SW 1271 (cell line): ENCODE measurements at regions not wholly inside any gene's neighbourhood (a gene's known extent, or its start where the extent isn't known, plus 50 kb on each side); places are given as distances from the start of the nearest gene placed in this dataset.

Experiments used
- DNase-seq, 2 experiments: peaks; one replicate each; lab custom pipeline; 2025; lab: John Stamatoyannopoulos, UW

- no peak for DNase-seq
Observed at GRCh38 chr18:54020966-54021365, 203.5 kb downstream of the MBD2 start.

GRCh38 chr18:54020156-54020745 lies 204.2 kb downstream of the MBD2 start:
- no peak for DNase-seq

GRCh38 chr18:54019641-54020040 lies 204.8 kb downstream of the MBD2 start:
- no peak for DNase-seq

GRCh38 chr18:54013452-54013851 lies 211.0 kb downstream of the MBD2 start:
- no peak for DNase-seq

DNA sequence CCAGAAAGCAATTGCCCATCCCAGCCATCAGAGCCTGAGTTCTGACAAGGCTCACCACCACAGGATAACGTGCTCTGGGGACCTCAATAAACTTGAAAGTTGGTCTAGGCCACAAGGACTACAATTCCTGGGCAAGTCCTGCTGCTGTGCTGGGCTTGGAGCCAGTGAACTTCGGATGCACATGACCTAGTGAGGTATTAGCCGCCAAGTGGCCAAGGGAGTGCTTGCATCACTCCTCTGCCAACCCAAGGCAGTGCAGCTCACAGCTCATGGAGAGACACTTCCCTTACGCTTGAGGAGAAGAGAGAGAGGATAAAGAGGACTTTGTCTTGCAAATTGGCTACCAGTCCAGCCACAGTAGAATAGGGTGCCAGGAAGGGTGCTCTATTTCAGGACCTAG lies 219.6 kb downstream of the MBD2 start:
- no peak for DNase-seq

- DNase-seq = no peak
Observed at GRCh38 chr18:54003195-54003594, 221.3 kb downstream of the MBD2 start.

DNA sequence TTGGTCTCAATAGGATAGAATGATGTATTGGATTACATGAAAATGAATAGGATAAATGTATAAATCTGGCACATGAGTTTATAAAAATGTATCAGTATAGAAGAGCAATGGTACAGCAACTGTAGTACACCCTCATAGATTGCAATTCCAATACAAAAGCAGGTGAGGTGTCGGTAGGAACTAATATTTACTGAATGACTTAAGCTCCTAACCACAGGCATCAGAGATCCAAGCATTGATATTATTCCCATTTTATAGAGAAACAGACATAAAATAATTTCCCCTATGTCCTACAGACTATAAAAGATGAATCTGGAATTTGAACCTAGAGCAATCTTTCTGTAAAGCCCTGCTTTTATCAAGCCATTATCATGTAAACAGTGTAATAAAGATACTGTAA lies 227.4 kb downstream of the MBD2 start:
- DNase-seq = no peak

DNA sequence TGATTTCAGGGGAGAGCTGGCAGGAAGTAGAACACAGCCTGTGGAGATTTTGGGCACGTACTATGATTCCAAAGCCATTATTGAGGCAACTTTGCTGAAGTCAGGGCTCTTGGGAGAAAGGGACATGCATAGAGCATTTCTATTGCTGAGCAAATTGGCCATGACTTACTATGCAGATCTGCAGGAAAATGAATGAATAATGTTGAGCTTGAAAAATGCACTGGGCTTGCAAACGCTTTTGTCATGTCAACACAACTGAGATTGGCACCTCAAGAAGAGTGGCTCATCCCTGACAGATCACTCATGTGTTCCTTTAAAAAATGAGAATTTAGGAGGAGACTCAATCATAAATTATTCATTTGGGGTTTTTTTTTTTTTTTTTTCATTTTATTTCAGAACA lies 230.5 kb downstream of the MBD2 start:
- DNase-seq = no peak

DNA sequence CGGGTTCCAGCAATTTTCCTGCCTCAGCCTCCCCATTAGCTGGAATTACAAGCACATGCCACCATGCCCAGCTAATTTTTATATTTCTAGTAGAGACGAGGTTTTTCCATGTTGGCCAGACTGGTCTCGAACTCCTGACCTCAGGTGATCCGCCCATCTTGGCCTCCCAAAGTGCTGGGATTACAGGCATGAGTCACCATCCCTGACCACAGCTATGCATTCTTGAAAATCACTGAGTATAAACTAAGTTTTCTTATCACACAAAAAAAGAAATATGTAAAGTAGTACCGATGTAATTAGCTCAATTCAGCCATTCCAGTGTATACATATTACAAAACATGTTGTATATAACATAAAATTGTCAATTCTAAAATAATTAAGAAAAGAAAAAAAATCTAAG lies 232.7 kb downstream of the MBD2 start:
- no peak for DNase-seq

GRCh38 chr18:53991202-53991601 lies 233.3 kb downstream of the MBD2 start:
- peak in 1 of 2 experiments; percentile 37 for DNase-seq

DNA sequence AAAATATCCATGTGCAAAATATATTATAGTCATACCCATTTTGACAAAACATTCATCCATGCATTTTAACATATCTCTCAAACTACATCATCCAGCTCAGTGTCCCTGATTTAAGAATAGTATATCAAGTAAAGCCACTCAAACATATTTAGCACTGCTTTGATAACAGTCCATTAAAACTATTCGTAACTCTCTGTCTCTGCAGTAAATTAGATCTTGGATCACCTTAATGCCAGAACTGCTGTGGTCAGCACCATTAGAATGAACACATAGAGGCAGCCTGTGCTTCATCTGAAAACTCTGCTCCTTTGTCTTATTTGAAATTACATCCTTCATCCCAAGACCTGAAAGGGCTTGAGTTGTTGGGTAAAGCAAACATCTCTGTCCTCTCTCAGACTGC lies 234.0 kb downstream of the MBD2 start:
- no peak for DNase-seq

- no peak for DNase-seq
Observed at GRCh38 chr18:53984021-53984420, 240.4 kb downstream of the MBD2 start.

- no peak for DNase-seq
Observed at GRCh38 chr18:53971331-53971730, 253.1 kb downstream of the MBD2 start.

DNA sequence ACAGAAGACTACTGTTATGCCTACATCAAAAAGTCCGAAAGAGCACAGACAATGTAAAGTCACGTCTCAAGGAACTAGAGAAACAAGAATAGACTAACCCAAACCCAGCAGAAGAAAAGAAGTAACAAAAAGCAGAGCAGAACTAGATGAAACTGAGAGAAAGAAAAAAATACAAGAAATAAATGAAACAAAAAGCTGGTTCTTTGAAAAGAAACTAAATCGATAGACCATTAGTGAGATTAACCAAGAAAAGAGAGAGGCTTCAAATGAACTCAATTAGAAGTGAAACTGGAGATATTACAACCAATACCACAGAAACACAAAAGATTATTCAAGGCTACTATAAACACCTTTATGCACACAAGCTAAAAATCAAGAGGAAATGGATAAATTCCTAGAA lies 271.8 kb downstream of the MBD2 start:
- no peak for DNase-seq

GRCh38 chr18:53950545-53950944 lies 273.9 kb downstream of the MBD2 start:
- no peak for DNase-seq

- no peak for DNase-seq
Observed at GRCh38 chr18:53948991-53949390, 275.5 kb downstream of the MBD2 start.

DNA sequence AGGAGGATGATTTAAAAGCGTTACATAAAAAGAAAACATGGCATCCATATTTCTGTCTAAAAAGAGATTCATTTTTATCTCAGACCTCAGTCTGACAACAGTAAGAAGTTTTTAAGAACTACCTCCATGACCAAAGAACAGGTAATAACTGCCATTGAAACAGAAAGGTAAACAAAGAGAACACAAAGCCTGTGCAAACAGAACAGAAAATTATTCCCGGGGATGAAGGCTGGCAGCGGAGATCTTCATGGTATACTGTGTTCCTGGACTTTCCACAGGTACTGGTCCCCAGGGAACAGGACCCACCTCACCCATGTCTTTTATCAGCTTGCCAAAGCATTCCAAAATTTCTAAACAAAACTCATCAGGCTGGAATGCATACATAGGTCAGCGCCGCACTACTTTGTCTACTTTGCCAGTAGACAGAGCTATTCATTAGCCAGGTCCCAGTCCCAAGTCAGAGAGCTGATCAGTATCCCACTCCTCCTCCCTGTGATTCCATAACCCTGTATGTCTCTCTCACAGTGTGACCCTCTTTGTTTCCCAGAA lies 277.3 kb downstream of the MBD2 start:
- no peak for DNase-seq

DNA sequence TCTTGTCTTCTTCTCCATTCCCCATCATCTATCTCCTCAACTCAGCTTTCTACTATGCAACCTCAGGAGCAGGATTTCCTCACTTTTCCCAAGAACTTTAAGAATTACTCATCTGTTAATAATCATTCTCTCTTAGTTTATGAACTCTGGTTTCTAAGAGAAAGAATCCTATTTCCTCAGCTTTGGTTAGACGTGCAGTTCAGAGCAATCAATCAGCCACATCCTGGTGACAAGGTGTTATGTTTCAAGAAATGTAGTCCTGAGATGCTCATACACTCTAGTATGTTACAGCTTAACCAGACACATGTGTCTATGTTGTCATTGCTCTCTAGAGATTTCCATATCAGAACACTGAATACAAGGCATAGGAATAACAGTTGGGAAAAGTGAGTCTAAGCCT lies 277.9 kb downstream of the MBD2 start:
- no peak for DNase-seq

GRCh38 chr18:53944721-53945120 lies 279.7 kb downstream of the MBD2 start:
- no peak for DNase-seq

DNA sequence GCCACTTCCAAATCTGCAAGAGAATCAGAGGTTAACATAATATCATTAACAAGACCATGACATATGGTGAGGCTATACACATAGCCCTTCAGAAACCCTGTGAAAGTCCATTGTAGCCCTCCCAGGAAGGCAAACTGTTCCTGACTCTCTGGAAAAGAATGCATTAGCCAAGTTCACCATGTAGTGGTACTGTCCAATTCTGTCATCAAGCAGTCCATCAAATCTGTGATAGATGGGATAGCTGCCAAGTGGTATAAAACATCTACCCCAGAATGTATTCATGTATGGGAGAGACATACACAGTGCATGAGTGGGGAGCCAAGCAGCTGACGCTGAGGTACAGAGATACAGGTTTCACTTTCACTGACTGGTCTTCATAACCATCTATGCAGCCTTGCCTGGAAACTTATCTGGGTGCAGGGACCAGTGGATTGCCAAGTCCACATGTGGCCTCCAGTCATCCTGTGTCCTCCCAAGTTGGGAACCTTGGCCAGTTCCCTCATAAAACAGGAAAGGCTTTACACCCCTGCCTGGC lies 281.1 kb downstream of the MBD2 start:
- no peak for DNase-seq

GRCh38 chr18:53941601-53942338 lies 282.7 kb downstream of the MBD2 start:
- DNase-seq = no peak

- no peak for DNase-seq
Observed at GRCh38 chr18:53937037-53937436, 287.4 kb downstream of the MBD2 start.

- no peak for DNase-seq
Observed at GRCh38 chr18:53935803-53936202, 288.7 kb downstream of the MBD2 start.
